Globus pallidus (tissue), 1 donor: ENCODE measurements at regions not wholly inside any gene's neighbourhood (a gene's known extent, or its start where the extent isn't known, plus 50 kb on each side); places are given as distances from the start of the nearest gene placed in this dataset.

ENCODE experiments used
- DNase-seq: peaks from one replicate; pipeline ENCODE4 v3.0.0-alpha.2; 2015; ENCODE audit warnings: low spot score

DNA sequence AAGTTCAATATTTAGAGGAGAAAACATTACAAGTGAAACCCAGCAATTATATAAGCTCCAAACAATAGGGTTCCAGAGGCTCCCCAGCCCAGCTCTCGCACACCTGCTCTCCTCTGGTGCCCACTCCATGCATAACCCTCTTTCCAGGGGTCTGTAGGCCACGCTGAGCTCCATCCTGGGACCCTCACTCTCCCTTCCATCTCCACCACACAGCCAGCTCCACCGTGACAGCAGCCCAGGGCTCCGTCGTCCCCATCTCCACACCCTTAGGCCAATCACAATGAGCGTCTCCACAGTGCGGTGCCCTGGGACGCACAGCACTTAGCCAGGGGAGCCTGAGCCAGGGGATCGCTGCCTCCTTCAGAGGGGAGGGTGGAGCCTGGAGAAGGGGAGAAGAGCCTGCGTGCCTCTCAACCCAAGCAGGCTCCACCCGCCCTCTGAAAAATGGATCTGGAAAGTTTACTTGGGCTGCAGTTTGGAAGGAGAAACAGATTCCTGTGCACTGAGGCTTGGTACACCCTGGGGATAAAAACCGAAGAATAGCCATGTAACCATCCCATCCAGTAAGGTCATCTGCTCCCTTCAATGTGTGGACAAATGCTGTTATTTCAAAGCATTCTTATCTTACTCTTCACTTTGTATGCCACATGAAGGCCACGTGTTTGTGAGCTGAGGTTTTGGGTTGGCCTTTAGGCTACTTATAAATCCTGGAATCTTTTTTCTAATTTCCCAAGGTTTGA lies 72.4 kb upstream of the GGTLC1 start:
- DNase-seq, result no peak

DNA sequence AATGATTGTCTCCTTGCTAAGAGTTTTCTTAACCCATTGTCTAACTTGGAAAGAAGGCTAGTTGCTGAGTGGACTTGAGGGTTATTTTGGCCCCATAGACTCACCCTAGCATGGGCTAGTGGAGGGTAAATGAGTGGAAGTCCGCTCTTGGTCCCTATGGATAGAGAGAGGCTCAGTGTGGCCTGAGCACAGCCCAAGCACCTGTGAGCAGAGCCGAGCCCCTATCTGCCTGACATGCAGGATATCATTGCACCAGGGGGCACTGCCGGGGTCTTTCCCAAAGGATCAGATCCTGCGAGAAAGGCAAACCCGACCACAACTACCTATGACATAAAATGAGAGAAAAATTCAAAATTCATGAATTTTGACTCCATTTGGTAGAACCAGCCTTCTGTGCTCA lies 70.6 kb upstream of the GGTLC1 start:
- no peak for DNase-seq

- DNase-seq, result no peak
These were observed 67.9 kb upstream of the GGTLC1 start for GRCh38 chr20:24056491-24056890.

DNA sequence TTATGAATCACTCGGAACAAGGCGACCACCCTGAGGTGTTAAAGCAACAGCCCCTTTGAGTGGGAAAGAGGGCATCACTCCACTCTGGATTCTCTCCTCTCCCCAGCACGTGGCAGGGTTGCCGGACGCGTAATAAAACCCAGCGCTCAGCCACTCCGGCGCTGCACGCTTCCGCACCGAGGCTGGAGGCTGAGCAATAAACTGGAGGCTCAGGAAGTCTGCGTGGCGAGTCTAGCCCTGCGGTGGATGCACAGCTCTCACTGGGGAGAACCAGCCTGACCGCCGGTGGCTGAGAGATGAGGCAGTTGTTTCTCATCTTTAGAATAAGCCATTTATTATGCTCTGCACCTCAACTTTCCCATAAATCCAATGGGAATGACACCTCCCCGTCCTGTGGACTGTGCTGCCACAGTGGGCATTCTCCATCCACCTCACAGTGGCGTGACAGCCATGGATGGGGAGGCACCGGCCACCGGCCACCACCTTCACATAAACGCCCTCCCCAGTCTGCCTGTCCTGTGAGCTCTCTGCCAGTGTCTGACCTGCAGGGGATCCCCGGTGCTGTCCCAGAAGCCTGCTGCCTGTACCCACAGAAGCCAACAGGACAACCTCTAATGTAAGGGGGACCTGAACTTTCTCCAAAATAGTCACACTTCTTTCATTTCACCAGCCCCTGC lies 64.2 kb upstream of the GGTLC1 start:
- no peak for DNase-seq

DNA sequence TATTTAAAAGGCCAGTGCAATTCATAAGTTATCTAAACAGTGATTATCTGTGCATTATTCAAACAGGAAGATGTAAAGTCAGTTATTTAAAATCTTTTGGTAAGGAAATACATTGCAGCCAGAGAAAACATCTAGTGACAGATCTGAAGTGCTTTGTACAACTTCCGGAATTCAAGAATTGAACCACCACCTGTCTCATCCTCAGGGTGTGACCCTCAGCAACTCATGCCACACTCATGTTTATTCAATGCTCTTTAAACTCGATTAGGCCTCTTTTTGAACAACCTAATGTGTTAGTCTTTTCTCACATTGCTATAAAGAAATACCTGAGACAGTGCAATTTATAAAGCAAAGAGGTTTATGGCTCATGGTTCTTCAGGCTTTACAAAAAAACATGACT lies 62.6 kb upstream of the GGTLC1 start:
- DNase-seq, result no peak

- DNase-seq, result no peak
These were observed 61.5 kb upstream of the GGTLC1 start for GRCh38 chr20:24050119-24050518.

DNA sequence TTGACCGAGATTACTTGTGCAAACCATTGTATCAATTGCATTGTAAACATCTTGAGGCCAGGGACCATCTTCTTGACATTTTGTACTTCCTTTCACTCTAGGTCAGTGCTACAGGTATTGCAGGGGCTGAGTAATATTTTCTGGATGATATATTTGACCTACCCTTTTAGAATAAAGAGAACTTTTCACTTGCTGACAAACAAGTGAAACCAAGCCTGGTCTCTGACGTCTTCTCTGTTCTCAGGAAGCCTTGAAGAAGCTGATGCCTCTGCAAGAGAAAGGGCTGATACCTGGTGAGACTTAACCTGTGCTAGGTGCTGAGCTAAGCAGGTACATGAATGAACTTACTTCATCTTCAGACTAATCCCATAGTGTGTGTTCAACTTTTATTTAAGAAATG lies 60.5 kb upstream of the GGTLC1 start:
- DNase-seq, result no peak

DNA sequence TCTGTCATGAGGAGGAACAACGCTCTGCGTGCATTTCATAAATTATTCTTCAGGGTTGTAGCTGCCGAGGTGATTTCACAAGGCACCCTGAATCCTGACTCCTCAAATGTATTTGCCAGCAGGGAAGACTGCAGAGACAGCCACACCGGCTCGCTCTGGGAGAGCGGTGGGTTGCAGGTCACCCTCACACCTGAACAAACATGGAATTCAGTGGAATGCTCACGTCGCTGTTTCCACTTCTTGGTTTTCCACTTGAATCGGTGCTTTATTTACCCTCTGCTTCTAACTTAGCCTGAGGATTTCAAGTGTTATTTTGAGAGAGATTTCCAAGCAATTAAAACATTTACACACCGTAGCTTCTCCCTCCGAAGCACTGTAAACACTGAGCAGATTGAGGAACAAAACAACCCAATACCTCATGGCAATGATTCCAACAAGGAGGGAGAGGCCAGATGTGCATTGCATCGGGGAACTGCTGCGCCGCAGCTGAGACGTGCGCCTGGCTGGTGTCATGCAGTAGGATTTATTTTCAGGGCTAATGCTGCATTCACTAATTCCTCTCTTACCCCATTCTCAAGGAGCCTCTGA lies 59.5 kb upstream of the GGTLC1 start:
- no peak for DNase-seq

DNA sequence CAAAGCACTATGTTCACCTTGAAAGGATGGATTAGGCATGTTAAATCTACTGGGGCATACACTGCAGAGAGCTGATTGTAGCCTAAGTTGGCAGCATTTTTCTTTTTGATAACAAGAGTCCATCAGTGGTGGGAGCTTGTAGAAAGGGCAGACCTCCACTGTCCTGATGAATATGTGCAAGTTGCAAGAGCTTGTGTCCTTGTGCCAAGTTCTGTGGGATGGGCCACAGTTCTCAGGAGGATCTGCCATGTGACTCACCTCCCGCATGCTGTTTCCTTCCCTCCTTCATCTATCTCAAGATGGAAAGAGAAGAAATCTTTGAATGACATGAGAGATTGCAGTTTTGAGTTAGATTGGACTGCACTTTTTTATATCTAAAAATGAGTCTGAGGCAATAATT lies 58.3 kb upstream of the GGTLC1 start:
- DNase-seq, result no peak

DNA sequence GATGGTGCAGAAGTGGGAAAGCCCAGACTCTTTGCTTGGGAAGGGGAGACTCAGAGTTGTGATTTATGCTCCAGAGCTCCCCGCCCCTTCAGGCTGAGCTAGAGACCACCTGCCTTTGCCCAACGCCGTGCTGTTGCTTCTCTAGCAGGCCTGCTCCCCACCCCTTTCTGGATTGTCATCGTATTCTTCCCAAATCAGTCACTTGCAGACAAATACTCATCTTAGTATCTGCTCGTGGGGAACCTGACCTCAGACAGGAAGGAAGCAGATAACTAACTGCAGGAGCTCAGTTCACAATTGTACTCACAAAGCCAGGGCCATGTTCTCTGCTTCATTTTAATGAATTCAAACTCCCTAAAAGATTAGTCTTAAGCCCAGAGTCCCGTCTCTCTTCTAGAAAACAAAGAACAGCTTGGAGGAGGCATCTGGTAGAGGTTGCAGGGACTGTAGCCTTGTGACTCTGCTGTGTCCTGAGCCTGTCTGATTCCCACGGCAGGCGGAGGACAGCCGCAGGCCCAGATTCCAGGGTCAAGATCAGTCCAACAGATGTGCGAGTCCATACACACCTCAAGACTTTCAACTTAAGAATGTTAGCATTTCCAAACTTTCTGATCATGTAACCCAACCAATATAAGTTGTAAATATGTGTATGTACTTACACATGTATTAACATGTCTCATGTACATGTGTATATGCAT lies 57.2 kb upstream of the GGTLC1 start:
- no peak for DNase-seq

GRCh38 chr20:24043294-24043693 lies 54.7 kb upstream of the GGTLC1 start:
- DNase-seq, result no peak

- DNase-seq, result no peak
These were observed 54.1 kb upstream of the GGTLC1 start for GRCh38 chr20:24042646-24043045.

DNA sequence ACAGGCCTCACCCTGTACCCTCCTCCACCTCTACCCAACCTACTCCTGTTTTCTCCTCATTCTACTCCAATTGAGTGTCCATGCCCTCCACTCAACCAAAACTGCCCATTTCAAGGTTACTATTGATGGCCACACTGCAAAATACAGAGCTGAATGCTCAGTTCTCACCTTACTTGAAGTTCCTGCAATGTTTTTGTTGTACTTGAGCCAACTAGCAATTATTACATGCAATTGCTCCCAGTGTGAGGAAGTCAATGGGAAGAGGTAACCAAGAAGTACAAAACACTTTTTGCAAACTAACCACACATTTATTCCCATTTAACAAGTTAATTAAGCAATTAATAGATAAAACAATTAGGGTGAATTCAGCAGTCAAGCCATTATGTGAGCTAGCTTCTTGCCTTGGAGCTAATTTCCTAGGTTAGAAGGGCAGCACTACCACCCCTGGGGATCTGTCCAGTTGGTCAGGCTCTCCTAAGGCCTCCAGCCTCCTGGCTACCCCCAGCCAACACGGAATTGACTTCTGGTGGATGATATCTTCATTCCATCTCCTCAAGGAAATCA lies 52.4 kb upstream of the GGTLC1 start:
- no peak for DNase-seq

DNA sequence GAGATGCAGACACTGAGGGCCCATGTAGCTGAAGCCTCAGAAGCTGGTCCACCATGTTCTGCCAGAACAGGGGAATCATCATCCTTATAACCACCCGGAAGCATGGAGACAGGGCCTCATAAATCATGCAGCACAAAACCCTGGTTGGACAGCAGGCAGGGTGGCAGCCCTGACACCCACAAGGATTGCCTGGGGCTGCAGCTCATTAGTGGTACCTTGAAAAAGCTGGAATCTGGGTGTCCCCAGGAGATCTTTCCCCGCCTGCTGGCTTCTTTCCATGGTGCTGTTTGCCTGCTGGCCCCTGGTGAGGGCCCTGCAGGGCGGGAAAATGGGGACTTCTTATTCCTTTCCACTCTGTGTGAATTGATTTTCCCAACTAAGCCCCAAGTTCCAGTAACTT lies 50.6 kb upstream of the GGTLC1 start:
- no peak for DNase-seq
